Progenitor cell of endocrine pancreas (in vitro differentiated cells): ENCODE measurements at regions not wholly inside any gene's neighbourhood (a gene's known extent, or its start where the extent isn't known, plus 50 kb on each side); places are given as distances from the start of the nearest gene placed in this dataset.

Experiments
- DNase-seq: peaks from one replicate; pipeline ENCODE4 v3.0.0; 2021; ENCODE audit warnings: low spot score; ENCODE audit not compliant: unreplicated experiment
- H3K27ac Mint-ChIP-seq: 2 replicates; pipeline ENCODE4 v1.8.0; 2021; ENCODE audit warnings: mild to moderate bottlenecking, moderate library complexity, mixed read lengths
- H3K27me3 Mint-ChIP-seq: 2 replicates; pipeline ENCODE4 v1.8.0; 2021; ENCODE audit warnings: mixed read lengths
- H3K36me3 Mint-ChIP-seq: 2 replicates; pipeline ENCODE4 v1.8.0; 2022; ENCODE audit warnings: mixed read lengths; ENCODE audit not compliant: insufficient read depth
- H3K4me1 Mint-ChIP-seq: 2 replicates; pipeline ENCODE4 v1.8.0; 2021; ENCODE audit warnings: low read depth, mixed read lengths
- H3K4me3 Mint-ChIP-seq: 2 replicates; pipeline ENCODE4 v1.8.0; 2021; ENCODE audit warnings: low read depth, mild to moderate bottlenecking, moderate library complexity, mixed read lengths
- H3K9me3 Mint-ChIP-seq: 2 replicates; pipeline ENCODE4 v1.8.0; 2021; ENCODE audit warnings: low read depth, mixed read lengths
- CTCF ChIP-seq: fragments of 200-600 bp; sonication (generic); IDR thresholded peaks from one replicate; pipeline ENCODE4 v1.5.0; 2021; ENCODE audit warnings: antibody characterized with exemption, mild to moderate bottlenecking; ENCODE audit not compliant: unreplicated experiment

- peaks cover 3% of the 10 kb centered on the region for H3K9me3 Mint-ChIP-seq
- no peak overlapping the region for H3K4me3 Mint-ChIP-seq
- H3K36me3 Mint-ChIP-seq = no peaks in the 10 kb centered on the region
- TF ChIP-seq CTCF = no peak
- no peak overlapping the region for H3K27ac Mint-ChIP-seq
- H3K4me1 Mint-ChIP-seq = peaks cover 4% of the 10 kb centered on the region
- peaks cover 9% of the 10 kb centered on the region for H3K27me3 Mint-ChIP-seq
- no peak for DNase-seq
These were observed 181.8 kb downstream of the SHQ1 start for GRCh38 chr3:72666447-72666755.

- no peak for DNase-seq
- no peak overlapping the region for H3K27ac Mint-ChIP-seq
- H3K36me3 Mint-ChIP-seq = no peaks in the 10 kb centered on the region
These were observed 182.4 kb downstream of the SHQ1 start for GRCh38 chr3:72665701-72666446.

GRCh38 chr3:72665103-72665502, 183.1 kb downstream of the SHQ1 start:
- DNase-seq = no peak
- Mint-ChIP-seq H3K27me3 (no peaks in the 10 kb centered on the region), H3K4me1 (peaks cover 4% of the 10 kb centered on the region), H3K36me3 (no peaks in the 10 kb centered on the region), H3K27ac (no peak overlapping the region), H3K9me3 (peaks cover 3% of the 10 kb centered on the region), H3K4me3 (no peak overlapping the region)
- TF ChIP-seq CTCF = no peak

More at GRCh38 chr3:72665701-72666446, 182.4 kb downstream of the SHQ1 start:
- Mint-ChIP-seq H3K9me3 (peaks cover 3% of the 10 kb centered on the region), H3K27me3 (peaks cover 5% of the 10 kb centered on the region), H3K4me3 (no peak overlapping the region), H3K4me1 (peaks cover 4% of the 10 kb centered on the region)
- TF ChIP-seq CTCF = peak; percentile 60

- Mint-ChIP-seq H3K36me3 (no peaks in the 10 kb centered on the region), H3K27me3 (no peaks in the 10 kb centered on the region), H3K4me1 (peaks cover 4% of the 10 kb centered on the region), H3K27ac (no peak overlapping the region), H3K9me3 (peaks cover 3% of the 10 kb centered on the region), H3K4me3 (no peak overlapping the region)
- no peak for DNase-seq
- no peak for TF ChIP-seq CTCF
These were observed 183.9 kb downstream of the SHQ1 start for GRCh38 chr3:72664184-72664975.

- H3K36me3 Mint-ChIP-seq = no peaks in the 10 kb centered on the region
- no peak overlapping the region for H3K27ac Mint-ChIP-seq
- peaks cover 3% of the 10 kb centered on the region for H3K9me3 Mint-ChIP-seq
- no peak for TF ChIP-seq CTCF
- DNase-seq = no peak
- peaks cover 6% of the 10 kb centered on the region for H3K4me1 Mint-ChIP-seq
- no peak overlapping the region for H3K4me3 Mint-ChIP-seq
- H3K27me3 Mint-ChIP-seq = no peaks in the 10 kb centered on the region
These were observed 184.8 kb downstream of the SHQ1 start for GRCh38 chr3:72663429-72663828.
